ENCODE measurements at regions not wholly inside any gene's neighbourhood (a gene's known extent, or its start where the extent isn't known, plus 50 kb on each side); places are given as distances from the start of the nearest gene placed in this dataset.
"Not testable (repeated sequence)": the region's sequence is repeated elsewhere in the genome, so short reads cannot be mapped to it uniquely, and the experiment has no call there.

GRCh38 chr6:138656364-138657064 lies 117.1 kb upstream of the CCDC28A start:
- DNase-seq (ENCODE audit: low read depth), result no peak

DNA sequence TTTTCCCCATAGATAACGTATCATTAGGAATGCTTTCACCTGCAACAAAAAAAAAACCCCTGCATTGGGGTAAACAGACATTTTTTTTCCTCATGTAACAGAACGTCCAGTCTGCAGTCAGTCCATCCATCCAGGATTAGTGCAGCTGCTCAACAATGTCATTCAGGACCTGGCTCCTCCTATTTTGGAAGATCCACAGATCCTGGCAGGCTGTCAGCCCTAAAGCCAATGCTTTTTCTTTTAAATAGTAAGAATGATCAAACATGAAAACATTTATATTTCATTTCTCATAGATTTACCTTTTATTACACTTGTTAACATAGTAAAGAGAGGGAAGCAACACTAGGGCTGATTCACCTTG lies 116.5 kb upstream of the CCDC28A start:
- DNase-seq (ENCODE audit: low read depth), result no peak

DNA sequence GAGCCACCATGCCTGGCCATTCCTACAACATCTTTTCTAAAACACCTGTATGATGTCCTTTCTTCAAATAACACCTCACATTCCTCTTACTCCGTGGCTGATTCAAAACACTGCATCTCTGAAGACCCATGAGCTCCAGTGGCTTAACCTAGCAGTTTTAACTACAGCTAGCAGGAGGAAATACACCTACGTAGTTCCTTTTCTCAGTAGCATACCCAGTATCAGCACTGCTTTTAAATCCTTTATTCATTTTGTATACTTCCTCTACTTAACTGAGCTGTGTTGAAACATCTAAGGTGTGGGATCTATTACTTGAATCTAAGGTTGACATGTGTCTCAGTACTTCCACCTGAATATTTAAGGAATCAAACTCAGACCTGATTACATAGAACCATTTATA lies 113.6 kb upstream of the CCDC28A start:
- no peak for DNase-seq (ENCODE audit: low read depth)

GRCh38 chr6:138662471-138662870 lies 111.1 kb upstream of the CCDC28A start:
- DNase-seq (ENCODE audit: low read depth), result no peak

- DNase-seq (ENCODE audit: low read depth), result no peak
Measured at GRCh38 chr6:138663892-138664291, 109.7 kb upstream of the CCDC28A start.

DNA sequence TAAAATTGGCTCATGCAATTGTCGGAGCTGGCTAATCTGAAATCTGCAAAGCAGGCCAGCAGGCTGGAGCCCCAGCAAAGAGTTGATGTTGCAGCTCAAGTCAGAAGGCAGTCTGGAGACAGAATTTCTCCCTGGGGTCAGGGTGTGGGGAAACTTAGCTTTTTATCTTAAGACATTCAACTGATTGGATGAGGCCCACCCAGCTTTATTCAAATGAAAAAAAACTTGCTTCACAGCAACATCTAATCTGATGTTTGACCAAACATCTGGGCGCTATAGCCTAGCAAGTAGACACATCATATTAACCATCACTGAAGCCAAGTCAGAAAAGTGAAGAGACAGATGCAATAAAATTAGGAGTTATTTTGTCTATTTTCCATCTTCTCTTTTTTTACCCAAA lies 108.8 kb upstream of the CCDC28A start:
- DNase-seq (ENCODE audit: low read depth), result no peak

GRCh38 chr6:138666636-138667035 lies 106.9 kb upstream of the CCDC28A start:
- DNase-seq (ENCODE audit: low read depth), result no peak

DNA sequence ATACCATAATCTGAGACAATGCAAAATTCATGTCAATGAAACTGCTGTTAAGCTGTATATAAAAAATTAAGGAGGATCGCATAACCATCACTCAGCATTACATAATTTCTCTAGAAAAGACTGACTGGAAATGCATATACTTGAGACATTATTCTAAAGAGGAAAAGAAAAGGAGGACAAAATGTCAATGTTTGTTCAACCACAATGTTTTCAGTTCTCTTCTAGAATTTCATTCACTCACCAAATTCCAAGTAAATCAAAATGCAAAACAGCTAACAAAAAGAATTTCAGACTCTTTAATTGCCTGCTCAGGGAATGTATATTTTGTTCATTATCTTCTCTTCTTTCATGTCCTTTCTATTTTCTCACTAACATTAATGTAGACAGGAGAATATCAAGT lies 106.2 kb upstream of the CCDC28A start:
- DNase-seq (ENCODE audit: low read depth), result no peak

DNA sequence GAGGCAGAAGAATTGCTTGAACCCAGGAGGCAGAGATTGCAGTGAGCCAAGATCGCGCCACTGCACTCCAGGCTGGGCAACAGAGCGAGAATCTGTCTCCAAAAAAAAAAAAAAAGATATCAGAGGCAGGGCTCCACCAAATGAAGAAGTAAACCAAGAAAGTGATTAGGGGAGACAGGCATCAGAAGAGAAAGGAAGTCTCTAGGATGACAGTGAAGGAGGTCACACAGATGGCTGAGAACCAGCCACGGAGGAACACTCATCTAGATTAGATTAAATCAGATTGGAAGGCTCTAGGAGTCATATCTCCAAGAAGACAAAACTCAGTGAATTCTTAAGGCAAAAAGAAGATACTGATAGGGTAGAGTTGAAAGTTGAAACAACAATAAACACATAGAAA lies 102.2 kb upstream of the CCDC28A start:
- no peak for DNase-seq (ENCODE audit: low read depth)

GRCh38 chr6:138673346-138674014 lies 100.1 kb upstream of the CCDC28A start:
- DNase-seq (ENCODE audit: low read depth), result no peak

DNA sequence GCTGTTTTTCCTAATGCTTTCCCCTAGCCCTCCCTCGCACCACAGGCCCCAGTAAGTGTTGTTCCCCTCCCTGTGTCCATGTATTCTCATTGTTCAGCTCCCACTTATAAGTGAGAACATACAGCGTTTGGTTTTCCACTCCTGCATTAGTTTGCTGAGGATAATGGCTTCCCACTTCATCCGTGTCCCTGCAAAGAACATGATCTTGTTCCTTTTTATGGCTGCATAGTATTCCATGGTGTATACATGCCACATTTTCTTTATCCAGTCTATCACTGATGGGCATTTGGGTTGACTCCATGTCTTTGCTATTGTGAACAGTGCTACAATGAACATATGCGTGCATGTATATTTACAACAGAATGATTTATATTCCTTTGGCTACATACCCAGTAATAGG lies 99.1 kb upstream of the CCDC28A start:
- not testable (repeated sequence) for DNase-seq (ENCODE audit: low read depth)

GRCh38 chr6:138677538-138677937 lies 96.0 kb upstream of the CCDC28A start:
- DNase-seq (ENCODE audit: low read depth), result no peak

DNA sequence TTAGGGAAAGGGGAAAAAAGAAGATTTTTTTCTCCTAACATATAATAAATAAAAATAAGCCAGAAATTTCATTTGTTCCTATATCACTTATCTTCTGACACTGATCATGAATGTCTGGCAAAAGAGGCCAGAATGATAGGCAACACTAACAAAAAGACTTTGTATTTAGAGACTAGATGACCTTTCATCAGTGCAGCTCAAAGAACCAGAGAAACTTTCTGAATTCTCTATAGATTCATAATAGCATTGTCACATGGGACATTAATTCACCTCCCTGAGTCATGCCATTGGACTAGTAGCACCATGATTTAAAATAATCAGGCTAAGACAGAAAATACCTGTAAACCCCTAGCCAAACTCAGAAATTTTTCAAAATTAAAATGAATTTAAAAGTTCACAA lies 95.4 kb upstream of the CCDC28A start:
- DNase-seq (ENCODE audit: low read depth), result no peak

DNA sequence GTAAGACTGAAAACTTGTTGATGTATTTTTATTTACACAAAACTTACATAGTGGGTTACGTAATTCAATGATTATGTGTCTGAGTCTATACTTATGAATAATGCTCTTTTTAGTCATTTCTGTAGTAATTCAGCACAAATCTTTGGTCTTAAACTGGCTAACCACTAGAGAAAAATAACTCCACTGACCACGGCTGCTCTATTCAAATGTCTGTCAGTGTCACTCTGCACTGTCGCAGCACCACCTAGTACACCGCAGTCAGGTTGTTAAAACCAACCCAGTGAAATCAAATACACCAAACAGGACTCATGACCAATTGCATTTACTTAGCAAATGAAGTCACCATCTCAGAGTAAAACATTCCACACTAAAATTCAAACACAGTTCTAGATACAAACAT lies 93.5 kb upstream of the CCDC28A start:
- DNase-seq (ENCODE audit: low read depth), result no peak

GRCh38 chr6:138681627-138682026 lies 91.9 kb upstream of the CCDC28A start:
- no peak for DNase-seq (ENCODE audit: low read depth)

DNA sequence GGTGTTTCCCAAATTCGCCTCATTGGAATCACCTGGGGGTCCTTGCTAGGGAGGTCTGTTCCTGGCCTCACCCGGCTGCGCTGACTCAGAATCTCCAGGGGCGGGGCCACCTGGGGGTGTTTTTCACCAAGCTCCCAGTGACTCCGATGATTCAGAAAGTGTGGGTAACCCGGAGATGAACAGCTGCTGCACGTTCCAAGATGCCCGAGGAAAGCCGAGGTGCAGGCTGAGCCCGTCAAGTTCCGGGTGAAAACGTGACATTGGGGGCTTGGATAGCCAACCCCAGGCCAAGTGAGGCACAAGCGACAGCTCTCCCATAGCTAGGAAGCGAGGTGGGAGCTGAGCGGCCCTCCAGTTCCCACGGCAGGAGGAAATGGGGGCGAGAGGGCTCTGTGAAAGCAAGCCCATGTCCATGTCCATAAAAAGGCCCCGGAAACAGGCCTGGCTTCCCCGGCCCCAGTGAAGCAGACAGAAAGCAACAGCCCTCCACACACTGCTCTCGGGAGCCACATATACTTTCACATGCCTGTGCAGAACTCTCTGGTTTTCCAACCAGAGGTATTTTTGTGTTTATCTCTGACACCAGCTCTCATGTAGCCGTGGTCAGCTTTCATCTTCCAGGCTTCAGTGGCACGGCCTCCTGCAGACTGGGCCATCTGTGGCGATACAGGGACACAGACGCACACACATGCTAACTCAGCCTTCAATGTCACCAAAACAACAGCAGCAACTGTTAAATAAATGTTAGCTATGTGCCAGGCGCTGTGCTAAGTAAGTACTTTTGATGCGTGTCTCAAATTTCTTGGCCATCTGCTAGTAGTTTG lies 90.7 kb upstream of the CCDC28A start:
- DNase-seq (ENCODE audit: low read depth), result peak; percentile 91

GRCh38 chr6:138685257-138685656 lies 88.3 kb upstream of the CCDC28A start:
- no peak for DNase-seq (ENCODE audit: low read depth)

DNA sequence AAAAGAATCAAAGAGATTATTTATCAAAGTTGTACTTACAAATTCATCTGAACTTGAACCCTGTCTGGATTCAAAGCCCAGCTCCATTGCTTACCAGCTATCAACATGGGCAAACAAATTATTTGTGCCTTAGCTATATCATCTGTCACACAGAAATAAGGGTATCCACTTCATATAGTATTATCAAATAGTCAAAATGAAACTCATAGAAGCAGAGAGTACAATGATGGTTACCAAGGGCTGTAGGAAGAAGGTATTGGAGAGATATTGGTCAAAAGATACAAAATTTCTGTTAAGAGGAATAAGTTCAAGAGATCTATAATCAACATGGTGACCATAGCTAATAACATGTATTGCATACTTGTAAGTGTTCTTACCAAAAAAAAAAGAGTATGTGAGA lies 87.8 kb upstream of the CCDC28A start:
- DNase-seq (ENCODE audit: low read depth), result no peak

DNA sequence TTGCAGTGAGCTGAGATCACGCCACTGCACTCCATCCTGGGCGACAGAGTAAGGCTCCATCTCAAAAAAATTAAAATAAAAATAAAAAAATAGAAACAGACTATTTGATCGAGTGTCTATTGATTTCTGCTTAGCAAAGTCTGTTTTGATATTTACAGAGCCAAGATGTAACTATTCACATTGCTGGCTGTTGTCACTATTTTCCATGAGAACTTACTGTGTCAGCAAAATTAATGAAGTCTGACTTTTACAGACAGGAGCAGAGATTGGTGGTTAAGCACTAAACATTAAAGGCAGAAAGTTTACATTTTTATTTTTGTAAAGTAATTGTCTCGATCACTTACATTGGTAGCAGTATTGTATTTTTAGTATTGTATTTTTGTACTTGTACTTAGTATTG lies 85.0 kb upstream of the CCDC28A start:
- no peak for DNase-seq (ENCODE audit: low read depth)

- no peak for DNase-seq (ENCODE audit: low read depth)
Measured at GRCh38 chr6:138689849-138690248, 83.7 kb upstream of the CCDC28A start.

GRCh38 chr6:138690975-138691594 lies 82.5 kb upstream of the CCDC28A start:
- no peak for DNase-seq (ENCODE audit: low read depth)

DNA sequence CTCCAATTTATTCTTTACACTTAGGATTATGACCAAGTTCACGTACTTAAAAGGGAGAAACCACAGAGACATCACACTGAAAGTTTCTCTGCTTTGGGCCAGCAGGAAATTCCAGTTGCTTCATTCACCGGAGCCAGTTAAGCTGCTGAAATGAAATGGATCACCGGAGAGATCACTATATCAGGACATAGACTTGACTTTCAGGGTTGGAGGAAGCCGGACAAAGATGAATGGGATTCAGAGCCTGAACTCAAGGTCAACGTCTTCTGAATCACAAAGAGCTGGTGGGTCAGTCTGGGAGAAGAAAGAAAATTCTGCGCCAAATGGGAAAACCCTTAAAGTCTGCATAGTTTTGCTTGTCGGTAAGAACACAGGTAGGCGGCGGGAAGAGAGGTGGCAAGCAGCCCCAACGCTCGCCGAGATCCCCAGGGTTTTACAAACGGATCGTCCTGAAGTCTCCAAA lies 81.9 kb upstream of the CCDC28A start:
- DNase-seq (ENCODE audit: low read depth), result peak; percentile 53
